ENCODE measurements at regions not wholly inside any gene's neighbourhood (a gene's known extent, or its start where the extent isn't known, plus 50 kb on each side); places are given as distances from the start of the nearest gene placed in this dataset.

DNA sequence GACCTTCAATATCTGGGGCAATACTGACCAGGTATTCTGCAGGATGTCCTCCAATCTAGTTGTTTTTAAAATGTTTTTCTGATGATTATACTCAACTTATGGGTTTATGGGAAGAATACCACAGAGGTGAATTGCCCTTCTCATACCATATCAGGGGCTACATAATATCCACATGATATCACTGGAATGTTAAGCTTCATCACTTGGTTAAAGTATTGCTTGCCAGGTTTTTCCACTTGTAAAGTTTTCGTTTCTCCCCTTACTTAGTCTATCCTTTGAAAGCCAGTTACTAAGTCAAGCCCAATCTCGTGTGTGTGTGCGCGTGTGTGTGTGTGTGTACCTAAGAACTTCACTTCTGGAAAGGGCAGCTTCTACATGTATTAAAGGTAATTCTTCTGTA lies 980.9 kb upstream of the FBXO33 start:
- Histone ChIP-seq H3K4me3 (ENCODE audit: low read depth in 1 of 5, low read length in 5 of 5) (no peak overlapping the region), H3K36me3 (ENCODE audit: control insufficient read depth in 5 of 5, insufficient read depth in 5 of 5, low read length in 5 of 5) (no peaks in the 10 kb centered on the region), H3K9me3 (ENCODE audit: control insufficient read depth in 5 of 5, low read length in 5 of 5) (peaks cover 0 to 5% (median 2%) of the 10 kb centered on the region in 5 donors), H3K9ac (ENCODE audit: low read length in 5 of 5) (no peak overlapping the region), H3K27me3 (ENCODE audit: control insufficient read depth in 5 of 5, insufficient read depth in 4 of 5, low read length in 5 of 5) (peaks cover 0 to 2% (median 0%) of the 10 kb centered on the region in 5 donors), H3K27ac (ENCODE audit: low read depth, low read length) (no peak overlapping the region), H3K4me1 (ENCODE audit: control insufficient read depth in 5 of 5, insufficient read depth in 5 of 5, low read length in 5 of 5) (no peaks in the 10 kb centered on the region)

DNA sequence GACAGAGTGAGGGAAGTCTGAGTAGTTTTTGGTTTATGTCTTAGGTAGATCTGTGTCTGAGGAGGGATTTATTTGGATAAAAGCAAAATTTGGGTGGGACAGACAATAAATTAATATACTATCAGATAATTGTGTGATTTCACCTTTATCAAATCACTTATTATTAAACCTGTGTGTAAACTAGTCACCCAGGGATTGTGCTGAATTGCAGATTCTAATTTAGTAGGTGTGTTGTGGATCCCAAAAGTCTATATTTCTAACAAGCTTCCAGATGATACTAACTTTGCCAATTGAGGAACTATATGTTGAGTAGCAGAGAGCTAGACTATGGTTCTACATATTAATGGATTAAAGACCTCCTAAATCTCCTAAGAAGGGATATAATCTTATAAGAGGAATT lies 978.5 kb upstream of the FBXO33 start:
- Histone ChIP-seq H3K4me3 (ENCODE audit: low read depth in 1 of 5, low read length in 5 of 5) (no peak overlapping the region), H3K27me3 (ENCODE audit: control insufficient read depth in 5 of 5, insufficient read depth in 4 of 5, low read length in 5 of 5) (no peaks in the 10 kb centered on the region), H3K4me1 (ENCODE audit: control insufficient read depth in 5 of 5, insufficient read depth in 5 of 5, low read length in 5 of 5) (no peaks in the 10 kb centered on the region), H3K27ac (ENCODE audit: low read depth, low read length) (no peak overlapping the region), H3K36me3 (ENCODE audit: control insufficient read depth in 5 of 5, insufficient read depth in 5 of 5, low read length in 5 of 5) (no peaks in the 10 kb centered on the region), H3K9me3 (ENCODE audit: control insufficient read depth in 5 of 5, low read length in 5 of 5) (peaks cover 0 to 11% (median 6%) of the 10 kb centered on the region in 5 donors), H3K9ac (ENCODE audit: low read length in 5 of 5) (no peak overlapping the region)

DNA sequence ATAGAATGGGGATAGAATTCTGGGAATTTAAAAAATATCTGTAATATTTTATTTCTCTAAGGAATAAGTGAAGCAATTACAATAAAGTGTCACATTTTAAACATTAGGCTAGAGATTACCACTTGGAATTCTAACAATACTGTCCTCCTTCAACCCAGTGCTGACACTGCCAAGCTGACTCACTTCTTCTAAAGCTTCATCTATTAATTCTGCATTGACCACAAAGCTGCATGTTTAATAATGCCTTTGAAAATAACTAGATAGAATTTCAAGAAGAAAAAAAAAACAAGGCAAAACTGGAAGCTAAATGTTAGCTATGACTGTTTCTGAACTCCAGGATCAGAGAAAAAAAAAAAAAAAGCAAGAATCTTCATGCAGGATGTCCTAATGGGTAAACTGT lies 970.7 kb upstream of the FBXO33 start:
- Histone ChIP-seq H3K9ac (ENCODE audit: low read length in 5 of 5) (no peak overlapping the region), H3K27me3 (ENCODE audit: control insufficient read depth in 5 of 5, insufficient read depth in 4 of 5, low read length in 5 of 5) (no peaks in the 10 kb centered on the region), H3K27ac (ENCODE audit: low read depth, low read length) (no peak overlapping the region), H3K36me3 (ENCODE audit: control insufficient read depth in 5 of 5, insufficient read depth in 5 of 5, low read length in 5 of 5) (no peaks in the 10 kb centered on the region), H3K4me1 (ENCODE audit: control insufficient read depth in 5 of 5, insufficient read depth in 5 of 5, low read length in 5 of 5) (no peaks in the 10 kb centered on the region), H3K4me3 (ENCODE audit: low read depth in 1 of 5, low read length in 5 of 5) (no peak overlapping the region), H3K9me3 (ENCODE audit: control insufficient read depth in 5 of 5, low read length in 5 of 5) (peaks cover 0 to 6% (median 3%) of the 10 kb centered on the region in 5 donors)

DNA sequence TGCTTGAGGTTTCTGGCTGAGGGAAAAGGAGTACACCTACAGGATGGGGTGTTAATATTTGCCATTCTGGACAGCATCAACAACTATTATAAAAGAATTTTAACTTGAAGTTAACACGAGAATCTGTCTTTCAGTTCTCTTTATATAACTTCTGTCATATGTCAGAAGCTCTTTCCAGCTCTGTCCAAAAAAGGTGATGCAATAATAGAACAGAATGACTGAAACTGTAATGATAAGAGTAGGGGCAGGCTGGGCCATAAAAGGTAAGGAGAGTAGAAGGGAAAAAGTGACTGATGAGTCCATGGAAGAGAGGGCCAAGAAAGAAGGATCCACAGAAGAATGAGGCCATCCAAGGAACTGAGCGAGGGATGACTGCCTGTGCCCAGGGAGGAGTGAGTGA lies 966.7 kb upstream of the FBXO33 start:
- H3K36me3 ChIP-seq (ENCODE audit: control insufficient read depth in 5 of 5, insufficient read depth in 5 of 5, low read length in 5 of 5) = no peaks in the 10 kb centered on the region
- no peak overlapping the region for H3K9ac ChIP-seq (ENCODE audit: low read length in 5 of 5)
- no peak overlapping the region for H3K4me3 ChIP-seq (ENCODE audit: low read depth in 1 of 5, low read length in 5 of 5)
- H3K27ac ChIP-seq (ENCODE audit: low read depth, low read length) = no peak overlapping the region
- H3K27me3 ChIP-seq (ENCODE audit: control insufficient read depth in 5 of 5, insufficient read depth in 4 of 5, low read length in 5 of 5) = no peaks in the 10 kb centered on the region
- H3K4me1 ChIP-seq (ENCODE audit: control insufficient read depth in 5 of 5, insufficient read depth in 5 of 5, low read length in 5 of 5) = no peaks in the 10 kb centered on the region
- H3K9me3 ChIP-seq (ENCODE audit: control insufficient read depth in 5 of 5, low read length in 5 of 5) = no peaks in the 10 kb centered on the region

DNA sequence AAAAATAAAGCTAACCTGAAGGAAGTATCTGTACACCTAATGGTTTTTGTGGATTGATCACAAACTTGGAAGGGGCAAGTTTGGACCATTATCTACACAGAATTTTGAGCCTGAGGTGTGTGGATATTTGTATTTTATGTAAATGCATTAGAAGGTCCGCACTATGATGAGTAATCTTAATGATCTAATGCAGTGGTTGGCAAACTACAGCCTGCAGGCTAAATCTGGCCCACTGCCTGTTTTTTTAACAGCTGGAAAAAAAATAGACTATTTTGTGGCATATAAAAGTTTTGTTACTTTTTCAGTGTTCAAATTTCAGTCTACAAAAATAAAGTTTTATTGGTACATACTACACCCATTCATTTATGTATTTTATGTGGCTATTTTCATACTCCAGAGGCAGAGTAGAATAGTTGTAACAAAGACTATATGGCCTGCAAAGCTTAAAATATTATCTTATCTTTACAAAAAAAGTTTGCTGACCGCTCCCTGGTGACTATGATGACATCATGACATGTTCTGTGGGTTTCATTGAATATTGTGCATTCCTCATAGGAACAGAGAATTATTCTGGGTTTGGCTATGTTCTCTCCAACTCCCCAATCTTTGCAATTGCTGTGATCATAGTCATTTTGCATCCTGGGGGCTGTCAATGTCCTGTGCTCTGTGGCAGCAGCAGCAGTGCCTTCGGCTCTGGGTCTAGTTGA lies 962.6 kb upstream of the FBXO33 start:
- H3K4me3 ChIP-seq (ENCODE audit: low read depth in 1 of 5, low read length in 5 of 5) = no peak overlapping the region
- no peaks in the 10 kb centered on the region for H3K27me3 ChIP-seq (ENCODE audit: control insufficient read depth in 5 of 5, insufficient read depth in 4 of 5, low read length in 5 of 5)
- H3K9me3 ChIP-seq (ENCODE audit: control insufficient read depth in 5 of 5, low read length in 5 of 5) = no peaks in the 10 kb centered on the region
- no peak overlapping the region for H3K9ac ChIP-seq (ENCODE audit: low read length in 5 of 5)
- no peaks in the 10 kb centered on the region for H3K36me3 ChIP-seq (ENCODE audit: control insufficient read depth in 5 of 5, insufficient read depth in 5 of 5, low read length in 5 of 5)
- no peaks in the 10 kb centered on the region for H3K4me1 ChIP-seq (ENCODE audit: control insufficient read depth in 5 of 5, insufficient read depth in 5 of 5, low read length in 5 of 5)
- H3K27ac ChIP-seq (ENCODE audit: low read depth, low read length) = no peak overlapping the region

DNA sequence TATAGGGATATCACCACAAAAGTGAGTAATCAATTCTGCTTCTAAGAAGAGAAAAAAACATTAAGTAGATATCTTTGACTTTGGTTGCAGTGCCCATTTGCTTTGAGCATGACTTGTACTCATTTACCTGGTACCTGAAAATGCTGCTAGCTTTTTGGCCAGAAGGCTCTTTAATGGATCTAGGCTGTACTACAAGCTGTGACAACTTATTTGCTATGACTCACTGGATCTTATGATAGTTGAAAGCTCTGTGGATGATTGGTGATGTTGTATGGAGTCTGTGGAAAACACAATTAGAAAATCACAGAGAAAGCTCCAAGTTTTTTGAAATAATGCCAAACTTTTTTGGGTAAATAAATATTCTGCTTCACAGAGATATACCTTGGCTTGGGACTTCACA lies 960.9 kb upstream of the FBXO33 start:
- H3K9ac ChIP-seq (ENCODE audit: low read length in 5 of 5) = no peak overlapping the region
- H3K27me3 ChIP-seq (ENCODE audit: control insufficient read depth in 5 of 5, insufficient read depth in 4 of 5, low read length in 5 of 5) = no peaks in the 10 kb centered on the region
- H3K4me3 ChIP-seq (ENCODE audit: low read depth in 1 of 5, low read length in 5 of 5) = no peak overlapping the region
- H3K27ac ChIP-seq (ENCODE audit: low read depth, low read length) = no peak overlapping the region
- no peaks in the 10 kb centered on the region for H3K4me1 ChIP-seq (ENCODE audit: control insufficient read depth in 5 of 5, insufficient read depth in 5 of 5, low read length in 5 of 5)
- H3K36me3 ChIP-seq (ENCODE audit: control insufficient read depth in 5 of 5, insufficient read depth in 5 of 5, low read length in 5 of 5) = no peaks in the 10 kb centered on the region
- no peaks in the 10 kb centered on the region for H3K9me3 ChIP-seq (ENCODE audit: control insufficient read depth in 5 of 5, low read length in 5 of 5)

DNA sequence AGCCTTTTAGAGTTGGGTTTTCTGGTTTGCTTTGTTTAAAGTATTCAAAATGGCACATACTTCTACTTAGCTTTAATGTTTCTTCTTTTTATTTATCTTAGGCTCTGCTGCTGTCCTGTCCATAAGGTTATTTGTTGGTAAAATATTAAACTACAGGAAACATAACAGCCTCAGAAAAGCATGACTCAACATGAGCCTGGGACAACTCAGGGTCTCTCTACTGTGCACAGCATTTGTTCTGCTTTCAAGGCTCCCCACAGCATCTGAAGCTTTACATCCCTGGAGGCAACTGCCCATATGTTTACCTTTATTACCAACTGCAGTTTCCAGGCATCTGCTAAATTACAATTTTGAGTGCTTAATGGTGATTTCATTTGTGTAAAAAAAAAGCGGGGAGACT lies 954.2 kb upstream of the FBXO33 start:
- no peak overlapping the region for H3K4me3 ChIP-seq (ENCODE audit: low read depth in 1 of 5, low read length in 5 of 5)
- H3K27ac ChIP-seq (ENCODE audit: low read depth, low read length) = no peak overlapping the region
- no peaks in the 10 kb centered on the region for H3K4me1 ChIP-seq (ENCODE audit: control insufficient read depth in 5 of 5, insufficient read depth in 5 of 5, low read length in 5 of 5)
- H3K9me3 ChIP-seq (ENCODE audit: control insufficient read depth in 5 of 5, low read length in 5 of 5) = peaks cover 0 to 3% (median 0%) of the 10 kb centered on the region in 5 donors
- no peaks in the 10 kb centered on the region for H3K27me3 ChIP-seq (ENCODE audit: control insufficient read depth in 5 of 5, insufficient read depth in 4 of 5, low read length in 5 of 5)
- no peaks in the 10 kb centered on the region for H3K36me3 ChIP-seq (ENCODE audit: control insufficient read depth in 5 of 5, insufficient read depth in 5 of 5, low read length in 5 of 5)
- H3K9ac ChIP-seq (ENCODE audit: low read length in 5 of 5) = no peak overlapping the region

DNA sequence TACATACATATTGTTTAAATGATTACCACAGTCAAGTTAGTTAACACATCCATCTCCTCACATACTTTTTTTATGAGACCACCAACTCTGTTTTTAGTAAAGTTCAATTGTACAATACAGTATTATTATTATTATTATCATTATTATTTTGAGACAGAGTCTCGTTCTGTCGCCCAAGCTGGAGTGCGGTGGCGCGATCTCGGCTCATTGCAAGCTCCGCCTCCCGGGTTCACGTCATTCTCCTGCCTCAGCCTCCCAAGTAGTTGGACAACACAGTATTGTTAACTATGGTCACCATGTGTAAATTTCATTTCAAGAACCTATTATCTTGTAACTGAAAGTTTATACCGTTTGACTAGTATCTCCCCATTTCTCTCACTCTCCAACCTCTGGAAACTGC lies 942.0 kb upstream of the FBXO33 start:
- no peaks in the 10 kb centered on the region for H3K9me3 ChIP-seq (ENCODE audit: control insufficient read depth in 5 of 5, low read length in 5 of 5)
- no peak overlapping the region for H3K9ac ChIP-seq (ENCODE audit: low read length in 5 of 5)
- no peak overlapping the region for H3K27ac ChIP-seq (ENCODE audit: low read depth, low read length)
- H3K27me3 ChIP-seq (ENCODE audit: control insufficient read depth in 5 of 5, insufficient read depth in 4 of 5, low read length in 5 of 5) = no peaks in the 10 kb centered on the region
- H3K4me1 ChIP-seq (ENCODE audit: control insufficient read depth in 5 of 5, insufficient read depth in 5 of 5, low read length in 5 of 5) = no peaks in the 10 kb centered on the region
- H3K36me3 ChIP-seq (ENCODE audit: control insufficient read depth in 5 of 5, insufficient read depth in 5 of 5, low read length in 5 of 5) = no peaks in the 10 kb centered on the region
- no peak overlapping the region for H3K4me3 ChIP-seq (ENCODE audit: low read depth in 1 of 5, low read length in 5 of 5)

DNA sequence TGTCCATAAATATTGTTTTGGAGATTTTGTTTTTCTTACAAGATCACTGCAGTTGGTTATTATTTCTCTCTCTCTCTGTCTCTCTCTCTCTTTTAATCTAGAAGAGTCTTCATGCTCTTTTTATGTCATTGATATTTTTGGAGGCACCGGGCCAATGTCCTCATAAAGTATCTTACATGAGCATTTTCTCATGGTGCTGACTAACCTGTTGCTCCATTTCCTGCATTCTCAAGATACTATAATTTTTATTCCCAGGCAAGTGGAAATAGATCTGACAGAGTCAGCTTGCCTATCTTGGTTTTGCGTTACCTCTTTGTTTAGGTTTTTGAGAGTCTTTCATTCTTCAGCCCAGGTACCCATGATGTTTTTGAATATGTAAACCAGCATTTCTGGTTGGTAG lies 938.8 kb upstream of the FBXO33 start:
- Histone ChIP-seq H3K36me3 (ENCODE audit: control insufficient read depth in 5 of 5, insufficient read depth in 5 of 5, low read length in 5 of 5) (no peaks in the 10 kb centered on the region), H3K4me3 (ENCODE audit: low read depth in 1 of 5, low read length in 5 of 5) (no peak overlapping the region), H3K27me3 (ENCODE audit: control insufficient read depth in 5 of 5, insufficient read depth in 4 of 5, low read length in 5 of 5) (no peaks in the 10 kb centered on the region), H3K4me1 (ENCODE audit: control insufficient read depth in 5 of 5, insufficient read depth in 5 of 5, low read length in 5 of 5) (no peaks in the 10 kb centered on the region), H3K9ac (ENCODE audit: low read length in 5 of 5) (no peak overlapping the region), H3K9me3 (ENCODE audit: control insufficient read depth in 5 of 5, low read length in 5 of 5) (no peaks in the 10 kb centered on the region), H3K27ac (ENCODE audit: low read depth, low read length) (no peak overlapping the region)

DNA sequence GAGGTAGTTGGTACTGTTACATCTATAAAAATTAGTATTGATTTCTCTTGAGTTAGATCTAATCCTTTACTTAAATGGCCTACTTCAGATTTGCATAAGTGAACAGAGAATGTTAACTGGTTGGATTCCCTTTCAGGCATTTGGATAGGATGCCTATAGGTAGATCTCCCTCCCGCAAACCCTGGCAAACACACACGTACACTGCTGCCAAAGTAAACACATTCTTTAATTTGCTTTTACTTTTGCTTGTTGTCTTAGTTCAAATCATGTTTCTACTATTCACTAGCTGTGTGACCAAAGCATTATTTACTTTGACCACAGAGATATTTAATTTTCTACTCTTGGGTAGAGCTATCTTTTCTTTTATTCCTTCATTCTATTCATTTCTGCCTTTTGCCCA lies 936.1 kb upstream of the FBXO33 start:
- H3K36me3 ChIP-seq (ENCODE audit: control insufficient read depth in 5 of 5, insufficient read depth in 5 of 5, low read length in 5 of 5) = no peaks in the 10 kb centered on the region
- H3K4me3 ChIP-seq (ENCODE audit: low read depth in 1 of 5, low read length in 5 of 5) = no peak overlapping the region
- no peak overlapping the region for H3K9ac ChIP-seq (ENCODE audit: low read length in 5 of 5)

DNA sequence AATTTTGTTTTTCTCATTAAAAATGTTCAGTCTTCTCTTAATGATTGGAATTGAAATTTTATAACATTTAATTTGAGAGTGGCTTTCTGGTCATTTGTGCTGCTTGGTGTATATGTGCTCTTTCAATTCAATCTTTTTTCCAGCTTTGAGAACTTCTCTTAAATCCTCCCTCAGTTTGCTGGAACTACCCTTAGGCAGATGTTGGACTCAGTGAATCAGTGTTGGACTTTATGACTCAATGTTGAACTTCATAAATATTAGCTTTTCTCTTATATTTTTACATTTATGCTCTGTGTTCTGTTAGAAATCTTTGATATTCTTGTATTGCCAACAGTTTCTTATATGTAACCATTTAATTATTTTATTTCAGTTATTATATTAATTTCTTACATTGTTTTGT lies 935.5 kb upstream of the FBXO33 start:
- Histone ChIP-seq H3K4me1 (ENCODE audit: control insufficient read depth in 5 of 5, insufficient read depth in 5 of 5, low read length in 5 of 5) (no peaks in the 10 kb centered on the region), H3K36me3 (ENCODE audit: control insufficient read depth in 5 of 5, insufficient read depth in 5 of 5, low read length in 5 of 5) (no peaks in the 10 kb centered on the region), H3K27ac (ENCODE audit: low read depth, low read length) (no peak overlapping the region), H3K9me3 (ENCODE audit: control insufficient read depth in 5 of 5, low read length in 5 of 5) (no peaks in the 10 kb centered on the region), H3K9ac (ENCODE audit: low read length in 5 of 5) (no peak overlapping the region), H3K27me3 (ENCODE audit: control insufficient read depth in 5 of 5, insufficient read depth in 4 of 5, low read length in 5 of 5) (no peaks in the 10 kb centered on the region), H3K4me3 (ENCODE audit: low read depth in 1 of 5, low read length in 5 of 5) (no peak overlapping the region)

More for the DNA sequence above, 936.1 kb upstream of the FBXO33 start:
- Histone ChIP-seq H3K27me3 (ENCODE audit: control insufficient read depth in 5 of 5, insufficient read depth in 4 of 5, low read length in 5 of 5) (no peaks in the 10 kb centered on the region), H3K4me1 (ENCODE audit: control insufficient read depth in 5 of 5, insufficient read depth in 5 of 5, low read length in 5 of 5) (no peaks in the 10 kb centered on the region), H3K9me3 (ENCODE audit: control insufficient read depth in 5 of 5, low read length in 5 of 5) (no peaks in the 10 kb centered on the region), H3K27ac (ENCODE audit: low read depth, low read length) (no peak overlapping the region)
